Stomach (tissue), 8 donors: ENCODE measurements at regions not wholly inside any gene's neighbourhood (a gene's known extent, or its start where the extent isn't known, plus 50 kb on each side); places are given as distances from the start of the nearest gene placed in this dataset.

Source experiments
- DNase-seq, 2 donors: peaks; one replicate each; pipeline versions ENCODE4 v3.0.0 to v3.0.0-alpha.2; 2013 to 2019
- H3K27ac ChIP-seq, 5 donors: fragments of 200-600 bp in 4 of 5; sonication (generic) in 4 of 5; one replicate each; pipeline ENCODE4 v1.5.1; 2013 to 2019; ENCODE audit warnings: mild to moderate bottlenecking in 1 of 5, moderate library complexity in 1 of 5
- H3K27me3 ChIP-seq, 3 donors: fragments of 200-600 bp; sonication (generic); one replicate each; pipeline ENCODE4 v1.5.1; 2017 to 2019; ENCODE audit warnings: mixed run types in 1 of 3
- H3K36me3 ChIP-seq, 4 donors: fragments of 200-600 bp; sonication (generic); 1 replicate in 3 of 4; 2 replicates in 1 of 4; pipeline ENCODE4 v1.5.1; 2016 to 2019
- H3K4me1 ChIP-seq, 4 donors: fragments of 200-600 bp; sonication (generic); one replicate each; pipeline ENCODE4 v1.5.1; 2016 to 2019
- H3K4me3 ChIP-seq, 4 donors: fragments of 200-600 bp; sonication (generic) in 3 of 4; one replicate each; pipeline ENCODE4 v1.5.1; 2016 to 2019; ENCODE audit warnings: mild to moderate bottlenecking in 1 of 4
- H3K9me3 ChIP-seq, 4 donors: fragments of 200-600 bp; sonication (generic); one replicate each; pipeline ENCODE4 v1.5.1; 2016 to 2019
- EP300 ChIP-seq: sonication (generic); formaldehyde crosslinking; IDR thresholded peaks from one replicate; pipeline ENCODE4 v1.6.1; 2017; ENCODE audit warnings: antibody characterized with exemption
- POLR2A ChIP-seq, 4 donors: fragments of 450-650 bp; IDR thresholded peaks; one replicate each; pipeline ENCODE4 v1.6.1; 2016; ENCODE audit warnings: antibody characterized with exemption in 4 of 4, control low read depth in 2 of 4, mild to moderate bottlenecking in 1 of 4, moderate library complexity in 1 of 4
- POLR2AphosphoS5 ChIP-seq, 3 donors: sonication (generic); formaldehyde crosslinking; IDR thresholded peaks; one replicate each; pipeline ENCODE4 v1.6.1; 2016; ENCODE audit warnings: antibody characterized with exemption in 3 of 3
- WGBS, 5 donors: extraction: QIAGEN DNeasy Blood & Tissue Kit in 3 of 5; methylation state at CpG; one replicate each; pipeline versions ENCODE4 v1.1.5 to v1.1.7; 2013 to 2018; 5-methylcytosine and 5-hydroxymethylcytosine counted together
- intact Hi-C: fragments of 100-400 bp; cut with DNase I; formaldehyde crosslinking; loops from one replicate; pipeline ENCODE4 v1.15.1; 2023; ENCODE audit warnings: low total_unique reads
- small RNA-seq, 4 donors: library from RNA; depleted of rRNA; stranded (forward); fragments of <200 nt; gene quantifications; one replicate each; pipeline ENCODE3, GENCODE V24; 2016
- TF ChIP-seq, protein P1 (sequence below), 7 experiments: fragments of 450-650 bp in 4 of 7; fragments of 200-600 bp in 3 of 7; sonication (generic) in 3 of 7; IDR thresholded peaks; one replicate each; pipeline ENCODE4 v1.5.1; 2016 to 2019; ENCODE audit warnings: antibody characterized with exemption in 7 of 7, control low read depth in 2 of 7, mild to moderate bottlenecking in 1 of 7
- donor health status: healthy with polysubstance abuse.
- donor health status: Bipolar disorder and iron deficiency.
- donor health status: healthy.

DNA sequence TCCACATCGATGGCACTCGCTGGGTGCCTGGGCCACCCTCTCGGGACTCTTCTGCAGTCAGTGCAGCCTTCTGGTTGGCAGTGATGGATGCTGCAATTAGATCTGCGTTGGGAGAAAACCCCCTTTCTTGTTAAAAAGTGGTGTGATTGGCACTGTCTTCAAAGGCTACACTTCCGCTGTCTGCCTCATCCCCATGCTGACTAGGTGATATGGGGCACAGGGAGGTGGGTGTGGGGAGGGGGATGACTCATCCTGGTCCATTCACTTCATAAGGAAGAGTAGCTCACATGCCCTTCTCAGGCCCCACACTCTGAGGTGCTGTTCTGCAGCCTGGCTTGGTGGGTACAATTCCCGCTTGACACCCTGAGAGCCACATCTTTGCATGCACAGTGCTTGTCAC, 77.4 kb downstream of the THNSL2 start:
- no peak overlapping the region for H3K4me3 ChIP-seq
- peaks cover 0 to 10% (median 0%) of the 10 kb centered on the region in 3 donors for H3K27me3 ChIP-seq
- peaks cover 0 to 23% (median 3%) of the 10 kb centered on the region in 4 donors for H3K9me3 ChIP-seq
- no peaks in the 10 kb centered on the region for H3K36me3 ChIP-seq
- no peak for TF ChIP-seq EP300
- TF ChIP-seq POLR2A (IDR thresholded peaks at IDR 0.05): no peak
- TF ChIP-seq POLR2AphosphoS5 (IDR thresholded peaks at IDR 0.05): no peak
- TF ChIP-seq, protein P1, sequence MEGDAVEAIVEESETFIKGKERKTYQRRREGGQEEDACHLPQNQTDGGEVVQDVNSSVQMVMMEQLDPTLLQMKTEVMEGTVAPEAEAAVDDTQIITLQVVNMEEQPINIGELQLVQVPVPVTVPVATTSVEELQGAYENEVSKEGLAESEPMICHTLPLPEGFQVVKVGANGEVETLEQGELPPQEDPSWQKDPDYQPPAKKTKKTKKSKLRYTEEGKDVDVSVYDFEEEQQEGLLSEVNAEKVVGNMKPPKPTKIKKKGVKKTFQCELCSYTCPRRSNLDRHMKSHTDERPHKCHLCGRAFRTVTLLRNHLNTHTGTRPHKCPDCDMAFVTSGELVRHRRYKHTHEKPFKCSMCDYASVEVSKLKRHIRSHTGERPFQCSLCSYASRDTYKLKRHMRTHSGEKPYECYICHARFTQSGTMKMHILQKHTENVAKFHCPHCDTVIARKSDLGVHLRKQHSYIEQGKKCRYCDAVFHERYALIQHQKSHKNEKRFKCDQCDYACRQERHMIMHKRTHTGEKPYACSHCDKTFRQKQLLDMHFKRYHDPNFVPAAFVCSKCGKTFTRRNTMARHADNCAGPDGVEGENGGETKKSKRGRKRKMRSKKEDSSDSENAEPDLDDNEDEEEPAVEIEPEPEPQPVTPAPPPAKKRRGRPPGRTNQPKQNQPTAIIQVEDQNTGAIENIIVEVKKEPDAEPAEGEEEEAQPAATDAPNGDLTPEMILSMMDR (IDR thresholded peaks at IDR 0.05): no peak
- DNase-seq: no peak
- no peaks in the 10 kb centered on the region for H3K4me1 ChIP-seq
- intact Hi-C loops: no loop called here
- H3K27ac ChIP-seq: no peak overlapping the region
- WGBS, 5 donors: 71 to 79% (median 75%) methylated on average over 6 of the region's 6 CpGs

DNA sequence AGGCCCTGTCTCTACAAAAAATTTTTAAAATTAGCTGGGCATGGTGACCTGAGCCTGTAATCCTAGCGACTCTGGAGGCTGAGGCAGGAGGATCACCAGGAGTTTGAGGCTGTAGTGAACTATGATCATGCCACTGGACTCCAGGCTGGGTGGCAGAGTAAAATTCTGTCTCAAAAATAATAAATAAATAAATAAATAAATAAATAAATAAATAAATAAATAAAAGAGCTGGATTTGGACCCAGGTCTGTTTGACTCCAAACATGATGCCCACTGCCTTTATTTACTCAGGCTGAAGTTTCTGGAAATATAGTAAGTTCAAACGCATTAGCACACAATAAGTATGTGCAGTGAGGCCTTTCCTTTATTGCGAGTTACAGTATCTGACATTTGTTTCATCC, 75.0 kb downstream of the THNSL2 start:
- 86 to 91% (median 90%) methylated on average over 3 of the region's 3 CpGs for WGBS, 5 donors
- Histone ChIP-seq H3K4me1 (no peaks in the 10 kb centered on the region), H3K27ac (no peak overlapping the region), H3K27me3 (peaks cover 0 to 8% (median 0%) of the 10 kb centered on the region in 3 donors), H3K4me3 (no peak overlapping the region), H3K36me3 (no peaks in the 10 kb centered on the region), H3K9me3 (peaks cover 0 to 23% (median 3%) of the 10 kb centered on the region in 4 donors)
- intact Hi-C loops: no loop called here
- TF ChIP-seq POLR2A (IDR thresholded peaks at IDR 0.05) (no peak), EP300 (no peak), POLR2AphosphoS5 (IDR thresholded peaks at IDR 0.05) (no peak)
- TF ChIP-seq, protein P1 (IDR thresholded peaks at IDR 0.05): no peak
- no peak for DNase-seq

- intact Hi-C loops: no loop called here
- H3K27ac ChIP-seq: no peak overlapping the region
- H3K27me3 ChIP-seq: no peaks in the 10 kb centered on the region
- WGBS, 5 donors: 75 to 87% (median 81%) methylated on average over 11 of the region's 11 CpGs
- no peaks in the 10 kb centered on the region for H3K36me3 ChIP-seq
- DNase-seq: no peak
- no peak for TF ChIP-seq EP300
- TF ChIP-seq POLR2A (IDR thresholded peaks at IDR 0.05): no peak
- TF ChIP-seq, protein P1 (IDR thresholded peaks at IDR 0.05): no peak
- no peak for TF ChIP-seq POLR2AphosphoS5 (IDR thresholded peaks at IDR 0.05)
- no peaks in the 10 kb centered on the region for H3K4me1 ChIP-seq
- peaks cover 0 to 18% (median 3%) of the 10 kb centered on the region in 4 donors for H3K9me3 ChIP-seq
- H3K4me3 ChIP-seq: no peak overlapping the region
Observed at GRCh38 chr2:88239781-88240180, 69.6 kb downstream of the THNSL2 start.

- DNase-seq: no peak
- intact Hi-C loops: no loop called here
- H3K36me3 ChIP-seq: no peaks in the 10 kb centered on the region
- no peak overlapping the region for H3K4me3 ChIP-seq
- no peaks in the 10 kb centered on the region for H3K27me3 ChIP-seq
- no peaks in the 10 kb centered on the region for H3K4me1 ChIP-seq
- H3K9me3 ChIP-seq: no peaks in the 10 kb centered on the region
- WGBS, 5 donors: 59 to 73% (median 62%) methylated on average over 3 of the region's 3 CpGs
- no peak overlapping the region for H3K27ac ChIP-seq
- no peak for TF ChIP-seq EP300
- TF ChIP-seq POLR2A (IDR thresholded peaks at IDR 0.05): no peak
- TF ChIP-seq POLR2AphosphoS5 (IDR thresholded peaks at IDR 0.05): no peak
- TF ChIP-seq, protein P1 (IDR thresholded peaks at IDR 0.05): no peak
Observed at GRCh38 chr2:88236666-88237065, 66.5 kb downstream of the THNSL2 start.

Small RNA genes in the stretch of these regions (small RNA-seq; reads per million reads assigned to genes)
- gene RF00026 (0 reads per million in 4 donors), gene RNU6-1168P (0 reads per million in 4 donors)
